HG03354 (cell line): ENCODE measurements at regions not wholly inside any gene's neighbourhood (a gene's known extent, or its start where the extent isn't known, plus 50 kb on each side); places are given as distances from the start of the nearest gene placed in this dataset.
"Not testable (repeated sequence)": the region's sequence is repeated elsewhere in the genome, so short reads cannot be mapped to it uniquely, and the experiment has no call there.

ENCODE experiments used
- ATAC-seq: cut with Tn5 transposase; IDR thresholded peaks from one replicate; pipeline ENCODE4 v1.9.1; 2021; ENCODE audit warnings: mild to moderate bottlenecking; ENCODE audit not compliant: unreplicated experiment, poor library complexity, severe bottlenecking

DNA sequence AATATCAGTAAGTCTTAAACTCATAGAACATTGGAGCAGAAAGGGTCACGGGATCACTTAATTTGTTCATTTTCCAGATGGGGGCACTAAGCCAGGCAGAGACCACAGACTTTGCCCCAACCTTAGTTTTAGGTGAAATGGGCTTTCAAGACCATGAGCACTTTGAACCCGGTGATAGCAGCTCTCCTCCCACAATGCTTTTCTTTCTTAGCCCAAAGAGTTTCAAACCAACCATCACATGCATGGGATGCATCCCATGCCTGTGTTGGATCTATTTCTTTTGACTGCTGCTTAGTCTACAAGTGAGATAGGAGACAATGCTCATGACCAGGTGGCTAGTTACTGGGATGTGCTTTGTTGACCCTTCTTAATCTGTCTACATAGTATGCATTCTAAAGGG, 240.6 kb downstream of the NUF2 start:
- no peak for ATAC-seq

DNA sequence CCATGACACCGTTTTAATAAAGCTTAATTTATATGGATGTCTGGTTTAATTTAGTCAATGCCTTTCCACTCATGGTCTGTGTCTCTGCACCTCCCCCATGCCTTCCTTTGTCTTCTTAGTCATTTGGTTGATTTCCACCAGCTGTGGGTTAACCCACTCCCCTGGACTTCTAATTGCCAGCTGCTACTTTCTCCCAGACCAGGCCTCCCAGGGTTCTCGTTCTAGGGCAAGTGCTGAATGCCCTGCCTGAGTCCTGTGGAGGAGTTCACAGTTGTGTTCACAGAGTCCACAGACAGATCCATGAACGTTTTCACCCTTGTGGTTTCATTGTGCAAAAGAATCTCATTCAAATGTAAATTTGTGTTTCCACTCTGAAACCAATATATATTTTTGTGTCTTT, 243.4 kb downstream of the NUF2 start:
- ATAC-seq, result no peak

DNA sequence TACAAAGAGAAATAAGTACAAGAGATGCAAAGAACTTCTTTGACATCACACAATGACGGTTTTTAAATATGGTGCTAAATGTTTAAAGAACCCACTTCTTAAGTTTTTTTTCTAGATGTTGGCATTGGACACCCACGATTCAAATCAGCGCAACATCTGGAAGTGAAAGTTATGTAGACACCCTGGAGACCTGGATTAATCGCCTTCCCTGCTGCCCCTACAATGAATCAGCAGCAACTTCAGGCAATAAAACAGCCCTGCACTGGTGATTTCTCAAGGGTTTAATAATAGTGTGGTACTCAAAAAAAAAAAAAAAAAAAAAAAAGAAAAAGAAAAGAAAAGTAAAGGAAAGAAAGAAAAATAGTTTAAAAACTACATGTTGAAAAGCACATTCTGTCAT, 248.3 kb downstream of the NUF2 start:
- ATAC-seq, result no peak

DNA sequence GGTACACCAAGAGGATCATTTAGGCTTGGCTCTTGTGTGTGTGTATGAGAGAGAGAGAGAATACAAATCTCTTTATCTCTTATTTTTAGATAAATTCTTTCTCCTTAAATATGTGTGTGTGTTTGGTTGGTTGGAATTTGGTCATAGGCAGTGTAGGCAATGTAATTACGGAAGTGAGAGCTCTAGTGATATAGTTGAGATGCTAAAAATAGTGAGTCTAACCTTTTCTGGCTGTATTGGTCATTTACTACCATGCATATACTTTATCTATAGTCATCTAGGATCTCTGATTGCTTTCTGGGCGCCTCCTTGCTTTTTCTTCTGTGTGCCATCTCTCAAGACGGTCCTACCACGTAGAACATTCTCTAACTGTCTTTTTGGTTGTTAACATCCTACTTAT, 250.2 kb downstream of the NUF2 start:
- ATAC-seq, result no peak

DNA sequence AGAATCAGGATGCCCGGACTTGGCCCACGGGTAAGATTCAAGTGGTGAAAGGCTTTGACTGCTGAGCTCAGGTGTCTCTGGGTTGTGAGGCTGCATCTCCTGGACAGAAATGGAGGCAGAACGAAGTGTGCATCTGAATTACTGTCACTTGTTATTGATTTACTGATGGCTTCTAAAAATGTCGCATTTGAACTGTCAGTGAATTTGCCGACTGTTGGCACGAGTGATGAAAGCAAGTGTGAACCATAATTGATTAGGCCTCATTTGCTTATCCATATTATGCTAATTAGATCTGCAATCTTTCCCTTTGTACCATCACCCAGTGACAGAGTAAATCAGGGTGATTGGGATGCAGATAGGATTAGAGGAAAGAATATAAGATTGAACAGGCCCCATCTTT, 252.4 kb downstream of the NUF2 start:
- no peak for ATAC-seq

DNA sequence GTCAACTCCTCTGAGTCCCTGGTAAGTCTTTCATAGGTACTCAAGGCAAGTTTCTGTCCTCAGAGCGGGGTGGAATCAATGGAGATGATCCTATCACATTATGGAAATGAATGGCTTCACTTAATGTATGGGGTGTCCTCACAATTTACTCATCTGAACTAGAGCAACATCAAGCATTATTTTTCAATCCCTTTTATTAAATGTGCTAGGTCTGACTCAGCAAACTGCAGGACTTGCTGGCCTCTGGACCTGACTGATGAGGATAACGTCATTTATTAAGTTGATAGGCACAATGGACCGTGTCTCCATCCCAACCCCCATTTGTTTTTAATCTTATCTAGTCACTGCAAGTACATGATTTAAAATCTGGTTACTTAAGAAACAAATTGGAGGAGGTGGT, 259.2 kb downstream of the NUF2 start:
- ATAC-seq, result no peak

DNA sequence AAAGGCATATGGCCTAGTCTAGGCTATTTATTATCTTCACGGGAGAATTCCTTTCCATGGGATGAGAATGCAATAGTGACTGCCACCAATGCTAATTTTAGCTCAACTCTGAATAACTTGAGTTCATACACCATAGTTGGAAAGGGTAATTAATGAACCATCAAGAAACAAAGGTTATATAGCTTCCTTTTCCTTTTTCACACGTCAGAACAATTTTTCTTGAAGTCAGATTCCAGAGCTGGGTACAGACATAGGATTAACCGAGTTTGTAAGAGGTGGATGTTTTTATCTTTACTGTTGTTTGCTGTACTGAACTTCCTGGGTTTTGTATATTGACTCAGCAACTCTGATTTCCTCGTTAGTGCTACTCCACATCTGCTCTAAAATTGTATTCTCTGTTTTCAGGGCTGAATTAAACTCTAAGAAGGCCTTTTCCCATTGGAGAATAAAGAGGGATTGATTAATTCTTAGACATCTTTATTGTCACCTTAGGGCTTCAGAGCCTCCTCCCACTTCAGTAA, 262.0 kb downstream of the NUF2 start:
- ATAC-seq, result no peak

DNA sequence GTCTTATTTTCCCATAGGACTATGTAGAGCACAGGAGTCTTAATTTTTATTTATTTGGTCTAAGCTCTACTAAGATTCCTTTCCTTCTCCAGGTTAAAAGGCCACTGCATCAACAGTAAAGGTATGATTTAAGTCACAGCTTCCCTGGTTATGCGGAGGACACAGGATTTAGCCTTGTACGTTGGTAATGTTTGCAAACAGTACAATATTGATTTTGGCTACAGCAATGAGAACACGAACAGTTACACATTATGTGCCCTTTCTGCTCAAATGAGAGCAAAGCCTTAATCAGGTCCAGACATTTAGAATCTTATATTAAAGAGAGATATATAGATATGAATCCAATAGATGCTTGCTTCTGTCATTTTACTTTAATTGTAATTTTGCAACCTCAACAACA, 264.0 kb downstream of the NUF2 start:
- no peak for ATAC-seq

DNA sequence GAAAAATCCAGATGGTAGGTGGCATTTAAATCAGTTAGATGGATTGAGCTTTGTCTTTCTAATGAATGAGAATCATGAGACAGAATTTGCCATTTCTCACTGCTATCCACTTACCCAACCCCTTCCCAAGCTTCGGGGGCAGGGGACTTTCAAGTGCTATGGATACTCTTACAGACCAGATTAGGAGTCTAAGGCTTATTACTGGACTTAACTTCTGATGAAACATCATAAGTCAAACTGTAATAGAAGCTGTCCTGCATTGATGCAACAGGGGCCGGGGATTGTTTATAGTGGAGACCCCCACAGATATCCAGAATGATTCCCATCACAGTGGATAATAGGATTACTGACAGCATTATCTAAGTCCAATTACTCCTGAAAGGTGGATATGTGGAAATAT, 267.0 kb downstream of the NUF2 start:
- no peak for ATAC-seq

DNA sequence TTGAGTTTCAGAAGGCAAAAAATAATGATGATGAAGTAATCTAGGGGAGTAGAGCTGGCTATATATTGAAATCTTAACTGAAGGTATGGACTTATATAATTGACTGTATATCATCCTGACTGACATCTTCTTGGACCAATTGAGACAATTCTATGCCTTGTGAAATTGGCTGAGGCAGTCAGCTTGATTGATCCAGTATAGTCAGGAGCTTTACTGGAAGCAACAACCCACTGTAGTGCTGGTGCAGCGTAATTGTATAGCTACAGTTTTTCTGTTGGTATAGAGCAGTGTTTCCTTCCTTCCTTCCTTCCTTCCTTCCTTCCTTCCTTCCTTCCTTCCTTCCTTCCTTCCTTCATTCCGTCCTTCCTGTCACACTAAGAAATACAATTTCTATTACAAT, 268.0 kb downstream of the NUF2 start:
- no peak for ATAC-seq

DNA sequence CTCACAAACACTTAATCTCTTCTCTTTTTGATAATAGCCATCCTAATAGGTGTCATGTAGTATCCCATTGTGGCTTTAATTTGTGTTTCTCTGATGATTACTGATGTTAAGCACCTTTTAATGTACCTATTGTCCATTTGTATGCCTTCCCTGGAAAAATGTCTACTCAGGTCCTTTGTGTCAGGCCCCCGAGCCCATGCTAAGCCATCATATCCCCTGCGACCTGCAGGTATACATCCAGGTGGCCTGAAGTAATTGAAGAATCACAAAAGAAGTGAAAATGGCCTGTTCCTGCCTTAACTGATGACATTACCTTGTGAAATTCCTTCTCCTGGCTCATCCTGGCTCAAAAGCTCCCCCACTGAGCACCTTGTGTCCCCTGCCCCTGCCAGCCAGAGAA, 269.4 kb downstream of the NUF2 start:
- not testable (repeated sequence) for ATAC-seq

DNA sequence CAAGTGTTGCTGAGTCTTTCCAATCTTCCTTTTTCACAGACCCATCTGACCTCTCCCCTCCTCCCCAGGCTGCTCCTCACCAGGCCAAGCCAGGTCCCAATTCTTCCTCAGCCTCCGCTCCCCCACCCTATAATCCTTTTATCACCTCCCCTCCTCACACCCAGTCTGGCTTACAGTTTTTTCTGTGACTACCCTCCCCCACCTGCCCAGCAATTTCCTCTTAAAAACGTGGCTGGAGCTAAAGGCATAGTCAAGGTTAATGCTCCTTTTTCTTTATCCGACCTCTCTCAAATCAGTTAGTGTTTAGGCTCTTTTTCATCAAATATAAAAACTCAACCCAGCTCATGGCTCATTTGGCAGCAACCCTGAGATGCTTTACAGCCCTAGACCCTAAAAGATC, 270.9 kb downstream of the NUF2 start:
- ATAC-seq, result not testable (repeated sequence)

DNA sequence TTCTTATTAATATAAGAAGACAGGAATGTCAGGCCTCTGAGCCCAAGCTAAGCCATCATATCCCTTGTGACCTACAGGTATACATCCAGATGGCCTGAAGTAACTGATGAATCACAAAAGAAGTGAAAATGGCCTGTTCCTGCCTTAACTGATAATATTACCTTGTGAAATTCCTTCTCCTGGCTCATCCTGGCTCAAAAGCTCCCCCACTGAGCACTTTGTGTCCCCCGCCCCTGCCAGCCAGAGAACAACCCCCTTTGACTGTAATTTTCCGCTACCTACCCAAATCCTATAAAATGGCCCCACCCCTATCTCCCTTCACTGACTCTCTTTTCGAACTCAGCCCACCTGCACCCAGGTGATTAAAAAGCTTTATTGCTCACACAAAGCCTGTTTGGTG, 274.4 kb downstream of the NUF2 start:
- not testable (repeated sequence) for ATAC-seq

DNA sequence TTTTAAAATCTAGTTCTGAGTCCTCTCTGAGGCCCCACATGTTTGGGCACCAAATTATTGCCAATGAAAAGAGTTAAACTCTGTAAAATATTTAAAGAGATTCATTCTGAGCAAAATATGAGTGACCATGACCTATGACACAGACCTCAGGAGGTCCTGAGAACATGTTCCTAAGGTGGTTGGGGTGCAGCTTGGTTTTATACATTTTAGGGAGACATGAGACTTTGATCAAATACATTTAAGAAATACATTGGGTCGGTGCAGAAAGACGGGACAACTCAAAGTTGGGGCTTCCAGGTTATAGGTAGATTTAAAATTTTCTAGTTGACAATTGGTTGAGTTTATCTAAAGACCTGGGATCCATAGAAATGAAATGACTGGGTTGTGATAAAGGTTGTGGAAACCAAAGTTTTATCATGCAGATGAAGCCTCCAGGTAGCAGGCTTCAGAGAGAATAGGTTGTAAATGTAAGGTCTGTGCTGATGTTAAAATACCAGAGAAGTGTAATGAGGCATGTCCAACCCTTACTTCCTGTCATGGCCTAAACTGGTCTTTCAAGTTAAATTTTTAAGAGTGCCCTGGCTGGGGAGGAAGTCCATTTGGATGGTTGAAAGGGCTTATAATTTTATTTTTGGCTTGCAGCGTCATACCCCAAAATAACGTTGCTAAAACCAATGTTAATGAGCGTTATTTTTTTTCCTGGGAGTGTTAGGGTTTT, 274.9 kb downstream of the NUF2 start:
- ATAC-seq, result no peak

DNA sequence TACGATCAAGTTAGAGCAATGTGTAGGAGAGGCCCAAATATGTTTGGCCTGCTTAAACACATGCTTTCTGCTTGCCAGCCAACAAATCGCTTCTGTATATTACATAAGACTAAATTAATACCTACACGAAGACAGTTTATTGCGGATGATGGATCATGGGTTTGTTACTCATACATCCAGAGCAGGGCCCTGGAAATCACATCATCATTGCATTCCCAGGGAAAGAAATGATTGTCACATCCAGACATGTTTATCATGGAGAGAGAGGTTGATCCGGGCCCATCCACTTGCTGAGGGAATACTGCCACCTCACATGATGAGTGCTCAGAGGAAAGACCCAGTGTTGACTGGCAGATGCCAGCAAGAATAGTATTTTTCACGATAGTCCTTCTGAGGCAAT, 282.6 kb downstream of the NUF2 start:
- no peak for ATAC-seq

DNA sequence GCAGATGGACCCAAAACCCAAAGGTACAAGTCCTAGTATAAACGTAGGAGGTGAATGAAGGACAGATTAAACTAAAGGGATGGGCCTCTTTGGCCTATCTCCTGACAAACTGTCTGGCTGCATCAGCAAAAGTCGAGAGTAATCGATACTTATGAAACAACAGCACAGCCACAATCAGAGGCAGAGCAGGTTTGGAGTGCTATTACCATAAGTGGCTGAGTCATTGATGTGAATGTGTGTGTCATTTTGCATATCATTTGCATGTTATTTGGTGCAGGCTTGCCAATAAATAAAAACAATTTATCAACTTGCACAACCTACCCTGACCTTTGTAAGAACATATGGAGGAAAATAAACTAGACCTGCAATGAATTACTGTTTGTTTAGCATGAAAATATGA, 283.1 kb downstream of the NUF2 start:
- ATAC-seq, result no peak

DNA sequence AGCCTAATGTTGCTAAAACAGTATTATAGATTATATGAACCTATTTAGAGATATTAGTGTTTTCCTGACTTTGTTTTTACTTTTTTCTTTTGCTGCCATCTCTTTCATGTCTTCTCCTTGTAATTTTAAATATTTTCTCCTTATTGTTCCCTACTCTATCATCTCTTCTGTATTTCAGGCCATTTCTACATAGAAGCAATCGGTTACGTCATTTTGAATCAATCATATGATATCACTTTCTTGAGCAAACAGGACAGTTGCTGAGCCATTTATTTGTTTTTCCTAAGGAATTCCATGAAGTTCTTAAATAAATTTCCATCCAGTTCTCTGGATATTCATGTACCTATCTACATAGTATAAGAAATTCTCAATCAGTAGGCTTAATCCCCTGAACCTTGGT, 287.2 kb downstream of the NUF2 start:
- ATAC-seq, result no peak

DNA sequence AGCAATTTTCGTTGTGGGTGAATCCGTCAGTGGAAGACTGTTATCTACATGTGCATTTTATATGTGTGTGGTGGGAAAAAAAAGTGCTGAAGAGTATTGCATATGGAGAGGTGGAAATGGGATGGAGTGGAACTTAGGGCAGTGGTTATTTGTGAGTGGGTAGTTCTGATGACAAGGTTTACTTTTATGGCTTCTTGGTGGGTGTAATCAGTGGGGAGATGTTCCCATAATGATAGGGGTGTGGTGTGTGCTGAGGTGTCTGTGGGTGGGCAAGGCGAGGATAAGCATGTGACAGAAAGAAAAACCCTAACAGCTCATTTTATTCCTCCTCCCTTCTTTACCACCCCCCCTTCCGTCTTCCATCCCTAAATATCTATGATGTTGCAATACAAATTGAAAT, 288.1 kb downstream of the NUF2 start:
- ATAC-seq, result no peak

DNA sequence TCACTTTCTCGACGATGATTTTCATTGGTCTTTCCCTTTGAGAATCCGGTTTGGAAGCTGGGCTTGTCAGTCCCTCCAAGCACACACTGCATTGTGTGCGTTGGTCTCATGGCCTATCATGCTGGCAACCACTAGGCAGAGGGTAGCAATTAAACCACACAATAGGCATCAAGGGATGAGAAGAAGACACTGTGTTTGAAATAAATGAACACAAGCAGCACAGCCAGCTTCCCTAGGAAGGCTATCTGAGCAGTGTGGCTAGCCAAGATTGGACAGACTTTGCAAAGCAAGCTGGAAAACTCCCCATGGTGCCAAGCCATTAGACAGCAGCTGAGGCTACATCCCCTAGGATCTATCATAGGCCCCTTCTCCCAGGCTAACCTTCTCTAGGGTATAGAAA, 288.7 kb downstream of the NUF2 start:
- no peak for ATAC-seq

DNA sequence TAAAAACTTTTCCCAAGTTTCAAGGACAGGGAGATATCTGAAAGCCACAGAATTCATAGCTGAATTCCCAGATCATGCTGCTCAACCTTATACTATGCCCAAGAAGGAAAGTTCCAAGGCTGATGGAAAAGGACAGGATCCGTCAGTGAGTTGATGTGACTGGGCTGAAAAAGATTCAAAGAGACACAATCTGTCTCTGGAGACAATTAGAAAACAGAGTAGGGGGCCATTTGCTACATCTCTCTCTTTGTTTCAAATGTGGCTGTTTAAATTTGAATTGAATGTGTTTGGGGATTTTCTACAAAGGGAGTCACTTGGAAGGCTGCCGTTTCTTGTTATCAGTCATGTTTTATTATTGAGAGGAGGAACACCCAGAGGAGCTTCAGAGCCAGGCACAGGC, 292.6 kb downstream of the NUF2 start:
- ATAC-seq, result no peak

DNA sequence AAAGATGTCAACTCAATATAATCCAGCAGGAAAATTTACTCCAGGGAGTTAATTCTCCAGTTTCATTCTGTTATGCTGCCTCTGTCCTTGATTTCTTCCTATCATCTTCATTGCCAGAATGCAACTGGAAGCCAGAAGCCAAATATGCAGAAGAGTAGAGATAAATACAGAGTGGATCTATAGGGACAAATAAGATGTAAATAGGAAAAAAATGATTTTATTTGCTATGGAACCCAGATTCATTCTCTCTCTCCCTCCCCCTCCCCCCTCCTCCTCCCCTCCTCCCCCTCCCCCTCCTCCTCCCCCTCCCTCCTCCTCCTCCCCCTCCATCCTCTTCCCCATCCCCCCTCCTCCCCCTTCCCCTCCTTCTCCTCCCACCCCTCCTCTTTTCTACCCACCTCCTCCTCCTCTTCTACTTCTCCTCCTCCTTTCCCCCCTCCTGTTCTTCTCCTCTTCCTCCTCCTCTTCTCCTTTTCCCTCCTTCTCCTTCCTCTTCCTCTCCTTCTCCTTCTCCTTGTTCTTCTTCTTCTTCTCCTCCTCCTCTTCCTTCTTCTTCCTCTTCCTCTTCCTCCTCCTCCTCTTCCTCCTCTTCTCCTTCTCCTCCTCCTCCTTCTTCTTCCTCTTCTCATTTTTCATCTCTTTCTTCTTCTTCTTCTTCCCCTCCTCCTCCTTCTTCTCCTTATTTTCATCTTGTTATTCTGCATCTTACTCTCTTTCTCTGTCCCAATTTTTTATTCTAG, 306.4 kb downstream of the NUF2 start:
- ATAC-seq, result no peak
